ENCODE measurements at regions not wholly inside any gene's neighbourhood (a gene's known extent, or its start where the extent isn't known, plus 50 kb on each side); places are given as distances from the start of the nearest gene placed in this dataset.

- TF ChIP-seq, protein P1, sequence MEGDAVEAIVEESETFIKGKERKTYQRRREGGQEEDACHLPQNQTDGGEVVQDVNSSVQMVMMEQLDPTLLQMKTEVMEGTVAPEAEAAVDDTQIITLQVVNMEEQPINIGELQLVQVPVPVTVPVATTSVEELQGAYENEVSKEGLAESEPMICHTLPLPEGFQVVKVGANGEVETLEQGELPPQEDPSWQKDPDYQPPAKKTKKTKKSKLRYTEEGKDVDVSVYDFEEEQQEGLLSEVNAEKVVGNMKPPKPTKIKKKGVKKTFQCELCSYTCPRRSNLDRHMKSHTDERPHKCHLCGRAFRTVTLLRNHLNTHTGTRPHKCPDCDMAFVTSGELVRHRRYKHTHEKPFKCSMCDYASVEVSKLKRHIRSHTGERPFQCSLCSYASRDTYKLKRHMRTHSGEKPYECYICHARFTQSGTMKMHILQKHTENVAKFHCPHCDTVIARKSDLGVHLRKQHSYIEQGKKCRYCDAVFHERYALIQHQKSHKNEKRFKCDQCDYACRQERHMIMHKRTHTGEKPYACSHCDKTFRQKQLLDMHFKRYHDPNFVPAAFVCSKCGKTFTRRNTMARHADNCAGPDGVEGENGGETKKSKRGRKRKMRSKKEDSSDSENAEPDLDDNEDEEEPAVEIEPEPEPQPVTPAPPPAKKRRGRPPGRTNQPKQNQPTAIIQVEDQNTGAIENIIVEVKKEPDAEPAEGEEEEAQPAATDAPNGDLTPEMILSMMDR (IDR thresholded peaks at IDR 0.05; ENCODE audit: low read depth, low read length) = no peak
- TF ChIP-seq EZH2phosphoT487 (IDR thresholded peaks at IDR 0.05; ENCODE audit: low read depth) = no peak
Observed at GRCh38 chr4:38603652-38604051, 60.3 kb upstream of the KLF3 start.
